Activated CD4-positive, alpha-beta T cell treated with anti-CD3 and anti-CD28 coated beads, Interleukin-2, amount 10 ng/mL, durations not matched to agents 7 days and 5 days (primary cell): ENCODE measurements at regions not wholly inside any gene's neighbourhood (a gene's known extent, or its start where the extent isn't known, plus 50 kb on each side); places are given as distances from the start of the nearest gene placed in this dataset.

Source experiments
- CTCF ChIA-PET: fragments of 350-600 bp; sonication (Branson Sonifier 250); formaldehyde crosslinking; loops from one replicate; lab custom pipeline; 2021; ENCODE audit warnings: antibody characterized with exemption; lab: Charles Lee
- POLR2A ChIA-PET: fragments of 350-600 bp; sonication (Branson Sonifier 250); formaldehyde crosslinking; loops from one replicate; lab custom pipeline; 2021; ENCODE audit warnings: antibody characterized with exemption; lab: Charles Lee
- DNase-seq: peaks from one replicate; pipeline ENCODE4 v3.0.0-alpha.2; 2020
- H3K27ac Mint-ChIP-seq: one replicate; pipeline ENCODE4 v1.8.0; 2021; ENCODE audit warnings: mild to moderate bottlenecking, moderate library complexity, mixed read lengths
- H3K27me3 Mint-ChIP-seq: one replicate; pipeline ENCODE4 v1.8.0; 2021; ENCODE audit warnings: mixed read lengths
- H3K36me3 Mint-ChIP-seq: one replicate; pipeline ENCODE4 v1.8.0; 2021; ENCODE audit warnings: low read depth, mixed read lengths
- H3K4me1 Mint-ChIP-seq: one replicate; pipeline ENCODE4 v1.8.0; 2021; ENCODE audit warnings: mixed read lengths
- H3K4me3 Mint-ChIP-seq: one replicate; pipeline ENCODE4 v1.8.0; 2021; ENCODE audit warnings: mild to moderate bottlenecking, moderate library complexity, mixed read lengths
- H3K9me3 Mint-ChIP-seq: one replicate; pipeline ENCODE4 v1.8.0; 2021; ENCODE audit warnings: mixed read lengths

DNA sequence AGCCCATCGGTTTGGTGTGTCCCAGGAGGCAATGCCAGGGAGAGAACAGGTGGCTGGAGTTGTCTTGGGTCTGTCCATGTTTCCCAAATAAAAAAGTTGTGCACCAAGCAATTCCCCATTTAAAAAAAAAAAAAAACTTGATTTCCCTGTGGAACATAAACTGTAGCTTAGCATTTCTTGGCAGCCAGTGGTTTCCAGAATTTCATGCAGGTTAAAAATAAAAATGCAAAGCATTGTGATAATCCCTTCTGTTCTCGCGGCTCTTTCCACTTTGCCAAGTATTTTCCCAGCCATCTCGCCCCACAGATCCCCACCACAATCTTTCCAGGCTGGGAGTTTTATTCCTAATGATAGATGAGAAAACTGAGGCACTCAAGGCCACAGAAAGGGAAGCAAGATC lies 51.4 kb upstream of the MSX1 start:
- H3K4me1 Mint-ChIP-seq = no peaks in the 10 kb centered on the region
- peaks cover 3% of the 10 kb centered on the region for H3K27me3 Mint-ChIP-seq
- ChIA-PET POLR2A (no interaction called here), CTCF (no interaction called here)
- no peak overlapping the region for H3K27ac Mint-ChIP-seq
- H3K9me3 Mint-ChIP-seq = peaks cover 2% of the 10 kb centered on the region
- no peaks in the 10 kb centered on the region for H3K36me3 Mint-ChIP-seq
- H3K4me3 Mint-ChIP-seq = no peak overlapping the region
- no peak for DNase-seq

DNA sequence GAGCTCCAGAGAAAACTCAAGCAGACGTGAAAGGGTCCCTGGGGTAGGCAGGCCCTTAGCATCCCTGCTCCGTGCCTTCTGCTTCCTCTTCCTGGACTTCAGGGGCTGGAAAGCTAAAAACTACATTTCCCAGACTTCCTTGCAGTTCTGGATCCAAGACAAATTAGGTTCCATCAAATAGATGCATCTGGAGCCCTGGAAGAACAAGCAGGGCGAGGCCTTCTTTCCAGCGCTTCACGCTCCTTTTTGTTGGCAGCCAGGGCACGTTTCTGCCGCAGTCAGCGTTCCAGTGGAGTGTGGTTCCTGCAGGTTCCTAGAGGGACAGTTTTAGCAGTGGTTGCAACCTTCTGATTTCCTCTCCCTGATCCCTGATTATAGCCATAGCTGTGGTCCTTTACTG lies 53.6 kb upstream of the MSX1 start:
- no peaks in the 10 kb centered on the region for H3K27me3 Mint-ChIP-seq
- ChIA-PET CTCF (no interaction called here), POLR2A (no interaction called here)
- H3K9me3 Mint-ChIP-seq = no peaks in the 10 kb centered on the region
- H3K27ac Mint-ChIP-seq = no peak overlapping the region
- H3K4me3 Mint-ChIP-seq = no peak overlapping the region
- H3K4me1 Mint-ChIP-seq = no peaks in the 10 kb centered on the region
- no peak for DNase-seq
- H3K36me3 Mint-ChIP-seq = no peaks in the 10 kb centered on the region

DNA sequence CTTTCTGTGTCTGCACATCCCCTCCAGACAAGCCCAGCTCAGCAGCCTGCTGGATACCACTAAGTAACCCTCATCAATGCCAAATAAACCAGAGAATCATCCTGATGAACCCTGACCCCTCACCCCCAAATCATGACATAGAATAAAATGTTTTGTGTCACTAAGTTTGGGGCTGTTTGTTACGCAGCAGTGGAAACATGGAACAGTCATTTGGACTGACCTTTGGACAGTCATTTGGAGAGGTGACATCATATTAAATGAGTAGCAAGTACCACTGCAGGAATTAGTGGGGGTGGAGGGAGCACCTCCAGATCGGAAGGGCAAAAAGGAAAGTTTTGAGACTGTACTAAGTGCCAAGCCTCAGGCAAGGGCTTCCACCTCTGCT lies 55.6 kb upstream of the MSX1 start:
- DNase-seq = no peak
- ChIA-PET POLR2A (no interaction called here), CTCF (no interaction called here)
- Mint-ChIP-seq H3K9me3 (no peaks in the 10 kb centered on the region), H3K4me3 (no peak overlapping the region), H3K27me3 (no peaks in the 10 kb centered on the region), H3K27ac (no peak overlapping the region), H3K4me1 (no peaks in the 10 kb centered on the region), H3K36me3 (no peaks in the 10 kb centered on the region)

DNA sequence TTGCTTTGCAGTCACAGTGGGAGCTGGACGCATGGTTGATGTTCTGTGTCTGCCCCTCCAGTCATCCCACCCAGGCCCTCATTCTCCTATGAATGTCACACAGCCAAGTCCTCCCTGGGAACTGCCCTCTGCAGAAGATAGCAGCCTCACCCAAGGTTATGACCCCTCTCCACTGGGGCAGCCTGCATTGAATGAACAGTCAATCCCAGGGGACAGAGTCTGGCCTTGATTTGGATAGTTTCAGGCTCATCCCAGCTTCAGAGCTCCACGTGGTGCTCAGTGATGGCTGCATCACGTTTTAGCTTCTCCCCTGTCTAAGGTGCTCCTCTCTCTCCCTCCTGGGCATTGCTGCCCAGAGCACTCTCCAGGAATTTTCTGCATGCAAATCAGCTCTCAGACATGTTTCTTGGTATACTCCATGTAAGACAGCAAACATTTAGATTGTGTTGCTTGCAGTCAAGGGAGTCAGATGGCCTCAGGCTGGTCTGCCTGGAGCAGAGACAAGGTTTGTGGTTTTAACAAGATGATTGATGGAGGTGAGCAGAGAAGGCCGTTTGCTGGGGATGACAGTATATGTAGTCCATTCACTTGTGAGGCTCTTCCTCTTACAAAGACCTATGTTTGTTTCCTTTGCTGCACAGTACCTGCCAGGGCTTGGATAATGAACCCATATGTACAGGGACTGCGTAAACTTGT lies 56.1 kb upstream of the MSX1 start:
- H3K27ac Mint-ChIP-seq = no peak overlapping the region
- H3K36me3 Mint-ChIP-seq = no peaks in the 10 kb centered on the region
- CTCF ChIA-PET = no interaction called here
- DNase-seq = no peak
- H3K4me3 Mint-ChIP-seq = no peak overlapping the region
- no peaks in the 10 kb centered on the region for H3K9me3 Mint-ChIP-seq
- no peaks in the 10 kb centered on the region for H3K4me1 Mint-ChIP-seq
- H3K27me3 Mint-ChIP-seq = no peaks in the 10 kb centered on the region
- POLR2A ChIA-PET = no interaction called here

DNA sequence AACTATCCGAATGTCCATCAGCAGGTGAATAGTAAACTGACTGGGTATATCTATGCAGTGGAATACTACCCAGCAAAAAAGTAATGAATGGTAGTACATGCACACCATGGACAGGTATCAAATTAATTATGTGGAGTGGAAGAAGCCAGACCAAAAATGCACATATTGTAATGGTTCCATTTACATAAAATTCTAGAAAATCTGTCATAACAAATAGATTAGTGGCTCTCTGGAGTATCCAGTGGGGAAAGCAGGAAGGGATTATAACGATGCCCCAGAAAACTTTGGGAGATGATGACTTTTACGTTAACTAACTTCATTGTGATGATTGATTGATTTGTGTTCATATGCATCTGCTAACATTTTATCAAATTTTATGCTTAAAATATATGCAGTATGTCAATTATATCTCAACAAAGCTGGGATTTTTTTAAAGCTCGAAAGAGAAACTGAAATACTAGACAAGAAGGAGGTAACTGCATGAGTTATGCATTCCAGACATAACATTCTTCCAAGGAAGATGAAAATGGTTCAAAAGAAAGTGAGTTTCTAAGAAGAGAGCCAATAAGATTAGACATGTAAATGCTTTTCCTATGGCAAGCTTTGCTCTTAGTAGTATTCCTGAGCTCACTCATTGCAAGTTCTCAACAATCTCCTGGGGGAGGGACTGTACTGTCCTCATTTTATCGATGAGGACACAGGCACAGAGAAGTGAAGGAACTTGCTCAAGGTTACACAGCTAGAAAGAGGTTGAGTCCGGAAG lies 58.6 kb upstream of the MSX1 start:
- no peak for DNase-seq
- no peak overlapping the region for H3K27ac Mint-ChIP-seq
- ChIA-PET CTCF (no interaction called here), POLR2A (no interaction called here)
- H3K4me1 Mint-ChIP-seq = no peaks in the 10 kb centered on the region
- no peaks in the 10 kb centered on the region for H3K36me3 Mint-ChIP-seq
- H3K27me3 Mint-ChIP-seq = no peaks in the 10 kb centered on the region
- no peaks in the 10 kb centered on the region for H3K9me3 Mint-ChIP-seq
- no peak overlapping the region for H3K4me3 Mint-ChIP-seq

DNA sequence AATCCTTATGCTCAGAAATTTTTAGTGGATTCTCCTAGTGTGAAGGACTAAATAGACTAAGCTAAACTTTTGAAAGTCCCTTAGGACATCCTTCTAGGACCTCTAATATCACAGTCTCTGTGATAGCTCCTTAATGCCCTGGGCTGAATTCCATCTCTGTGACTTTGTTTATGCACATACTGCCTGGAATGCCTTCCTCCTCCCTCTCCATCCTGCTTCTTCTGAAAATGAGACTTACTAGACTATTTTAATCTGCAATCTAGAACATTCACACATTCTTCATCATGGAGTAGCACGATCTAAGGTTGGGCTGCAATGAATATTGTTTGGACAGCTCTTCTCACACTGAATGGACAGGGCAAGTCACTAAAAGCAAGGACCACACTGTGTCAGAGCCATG lies 65.0 kb upstream of the MSX1 start:
- Mint-ChIP-seq H3K4me1 (no peaks in the 10 kb centered on the region), H3K9me3 (peaks cover 8% of the 10 kb centered on the region), H3K27me3 (no peaks in the 10 kb centered on the region), H3K4me3 (no peak overlapping the region), H3K36me3 (no peaks in the 10 kb centered on the region), H3K27ac (no peak overlapping the region)
- POLR2A ChIA-PET = no interaction called here
- no peak for DNase-seq
- CTCF ChIA-PET = no interaction called here

DNA sequence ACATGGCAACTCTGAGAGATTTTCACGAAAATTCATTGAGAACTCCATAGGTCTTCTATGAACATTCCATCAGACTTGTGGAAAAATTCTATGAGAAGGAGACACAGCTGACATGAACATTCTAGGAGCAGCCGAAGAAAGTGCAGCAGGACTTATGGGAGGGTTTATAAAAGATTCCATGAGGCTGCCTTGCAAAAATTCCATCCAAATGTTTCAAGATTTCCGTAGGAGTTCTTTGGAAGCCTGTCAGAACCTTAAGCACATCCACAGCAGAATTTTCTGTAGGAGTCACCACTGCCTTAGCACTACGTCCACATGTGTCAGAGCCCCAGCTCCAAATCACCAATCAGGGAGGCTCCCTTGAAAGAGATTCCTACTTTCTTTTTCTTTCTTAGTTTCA lies 67.0 kb upstream of the MSX1 start:
- no peak overlapping the region for H3K4me3 Mint-ChIP-seq
- no peaks in the 10 kb centered on the region for H3K27me3 Mint-ChIP-seq
- ChIA-PET POLR2A (no interaction called here), CTCF (interaction anchor here (0.9 kb wide), 1 partner anchor 26 kb away, joined by 3 read pairs; no protein-coding TSS in a partner anchor)
- peaks cover 21% of the 10 kb centered on the region for H3K9me3 Mint-ChIP-seq
- H3K4me1 Mint-ChIP-seq = no peaks in the 10 kb centered on the region
- H3K27ac Mint-ChIP-seq = no peak overlapping the region
- H3K36me3 Mint-ChIP-seq = no peaks in the 10 kb centered on the region
- DNase-seq = no peak

DNA sequence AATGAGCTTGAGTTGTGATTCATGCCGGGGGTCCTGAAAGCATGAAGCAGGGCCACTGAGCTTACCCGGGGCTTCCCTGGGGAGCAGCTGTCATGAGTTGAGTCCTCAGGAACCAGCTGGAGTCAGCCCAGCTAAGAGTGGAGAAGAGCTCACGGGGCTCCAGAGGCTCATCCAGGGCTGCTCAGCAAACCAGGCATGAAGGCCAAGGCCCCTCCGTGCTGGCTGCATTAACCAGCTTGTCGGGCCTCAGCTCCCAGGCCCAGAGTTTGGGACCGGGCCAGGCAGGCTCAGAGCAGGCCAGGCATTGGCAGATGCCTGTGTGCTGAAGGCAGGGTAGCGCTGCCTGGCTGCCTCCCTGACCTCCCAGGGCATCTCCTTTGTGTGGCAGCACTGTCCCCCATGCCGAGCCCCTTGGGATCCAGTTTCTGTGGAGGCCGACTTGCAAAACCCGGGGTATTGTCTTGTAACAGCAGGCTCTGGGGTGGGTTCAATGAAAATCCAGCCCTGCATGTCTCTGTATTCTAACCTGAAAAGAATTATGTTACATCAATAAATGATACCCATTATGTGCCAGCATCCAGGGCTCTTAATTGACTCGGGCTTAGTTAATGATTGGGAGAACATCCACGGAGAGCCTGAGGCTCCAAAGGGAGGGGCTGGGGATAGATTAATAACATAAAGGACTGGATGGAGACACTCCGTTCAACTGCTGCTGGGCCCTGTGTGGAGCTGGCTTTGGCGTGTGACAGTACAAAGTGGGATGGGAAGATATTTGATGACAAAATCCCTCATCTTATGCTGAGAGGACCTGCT lies 68.0 kb upstream of the MSX1 start:
- no peak for DNase-seq
- no peaks in the 10 kb centered on the region for H3K27me3 Mint-ChIP-seq
- POLR2A ChIA-PET = no interaction called here
- CTCF ChIA-PET = no interaction called here
- no peaks in the 10 kb centered on the region for H3K4me1 Mint-ChIP-seq
- no peak overlapping the region for H3K4me3 Mint-ChIP-seq
- no peak overlapping the region for H3K27ac Mint-ChIP-seq
- H3K9me3 Mint-ChIP-seq = peaks cover 21% of the 10 kb centered on the region
- H3K36me3 Mint-ChIP-seq = no peaks in the 10 kb centered on the region

DNA sequence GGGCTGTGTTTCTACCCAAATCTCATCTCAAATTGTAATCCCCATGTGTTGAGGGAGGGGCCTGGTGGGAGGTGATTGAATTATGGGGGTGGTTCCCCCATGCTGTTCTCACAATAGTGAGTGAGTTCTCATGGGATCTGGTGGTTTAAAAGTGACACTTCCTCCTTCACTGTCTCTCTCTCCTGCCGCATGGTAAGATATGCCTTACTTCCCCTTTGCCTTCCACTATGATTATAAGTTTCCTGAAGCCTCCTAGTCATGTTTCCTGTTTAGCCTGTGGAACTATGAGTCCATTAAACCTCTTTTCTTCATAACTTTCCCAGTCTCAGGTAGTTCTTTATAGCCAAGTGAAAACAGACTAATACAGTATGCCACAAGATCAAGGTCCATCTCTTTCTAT lies 70.0 kb upstream of the MSX1 start:
- Mint-ChIP-seq H3K27me3 (no peaks in the 10 kb centered on the region), H3K27ac (no peak overlapping the region), H3K4me3 (no peak overlapping the region), H3K9me3 (peaks cover 21% of the 10 kb centered on the region), H3K4me1 (no peaks in the 10 kb centered on the region), H3K36me3 (no peaks in the 10 kb centered on the region)
- DNase-seq = no peak
- POLR2A ChIA-PET = no interaction called here
- CTCF ChIA-PET = no interaction called here

DNA sequence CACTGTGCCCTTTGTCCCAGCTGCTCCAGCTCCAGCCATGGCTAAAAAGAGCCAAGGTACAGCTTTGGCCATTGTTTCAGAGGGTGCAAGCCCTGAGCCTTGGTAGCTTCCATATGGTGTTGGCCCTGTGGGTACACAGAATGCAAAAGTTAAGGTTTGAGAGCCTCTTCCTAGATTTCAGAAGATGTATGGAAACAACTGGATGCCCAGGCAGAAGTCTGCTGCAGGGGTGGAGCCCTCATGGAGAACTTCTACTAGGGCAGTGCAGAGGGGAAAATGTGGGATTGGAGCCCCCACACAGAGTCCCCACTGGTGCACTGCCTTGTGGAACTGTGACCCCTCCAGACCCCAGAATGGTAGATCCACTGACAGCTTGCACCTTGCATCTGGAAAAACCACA lies 70.9 kb upstream of the MSX1 start:
- H3K4me1 Mint-ChIP-seq = no peaks in the 10 kb centered on the region
- CTCF ChIA-PET = no interaction called here
- DNase-seq = no peak
- no peaks in the 10 kb centered on the region for H3K27me3 Mint-ChIP-seq
- no peaks in the 10 kb centered on the region for H3K36me3 Mint-ChIP-seq
- no peak overlapping the region for H3K4me3 Mint-ChIP-seq
- no peak overlapping the region for H3K27ac Mint-ChIP-seq
- POLR2A ChIA-PET = no interaction called here
- peaks cover 21% of the 10 kb centered on the region for H3K9me3 Mint-ChIP-seq

DNA sequence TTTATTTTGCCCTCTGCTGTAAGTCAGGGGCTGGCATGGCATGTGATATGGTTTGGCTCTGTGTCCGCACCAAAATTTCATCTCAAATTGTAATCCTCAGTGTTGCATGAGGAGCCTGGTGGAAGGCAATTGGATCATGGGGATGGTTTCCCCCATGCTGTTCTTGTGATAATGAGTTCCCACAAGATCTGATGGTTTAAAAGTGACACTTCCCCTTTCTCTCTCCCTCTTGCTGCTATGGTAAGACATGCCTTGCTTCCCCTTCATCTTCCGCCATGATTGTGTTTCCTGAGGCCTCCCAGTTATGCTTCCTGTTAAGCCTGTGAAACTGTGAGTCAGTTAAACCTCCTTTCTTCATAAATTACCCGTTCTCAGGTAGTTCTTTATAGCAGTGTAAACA lies 72.0 kb upstream of the MSX1 start:
- ChIA-PET POLR2A (no interaction called here), CTCF (no interaction called here)
- Mint-ChIP-seq H3K9me3 (peaks cover 21% of the 10 kb centered on the region), H3K36me3 (no peaks in the 10 kb centered on the region), H3K27me3 (no peaks in the 10 kb centered on the region), H3K4me1 (no peaks in the 10 kb centered on the region), H3K4me3 (no peak overlapping the region), H3K27ac (no peak overlapping the region)
- no peak for DNase-seq

DNA sequence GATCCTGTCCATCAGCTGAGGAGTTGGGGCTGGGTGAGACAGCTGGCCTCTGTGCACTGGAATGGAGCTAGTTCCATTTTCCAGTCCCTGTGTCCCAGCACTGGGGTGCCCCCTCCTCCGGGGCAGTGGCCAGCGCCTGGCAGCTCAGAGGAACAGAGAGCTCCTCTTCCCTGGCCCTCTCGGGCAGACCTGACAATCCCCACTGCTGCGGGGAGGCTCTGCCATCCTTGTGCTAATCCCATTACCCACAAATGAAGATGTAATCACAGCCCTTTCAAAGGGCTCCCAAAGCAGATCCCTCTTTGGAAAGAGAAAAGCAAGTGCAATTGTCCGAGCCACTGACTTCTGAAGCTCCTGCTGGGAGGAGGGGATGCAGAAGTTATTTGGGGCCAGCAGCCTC lies 75.1 kb upstream of the MSX1 start:
- H3K4me1 Mint-ChIP-seq = no peaks in the 10 kb centered on the region
- ChIA-PET POLR2A (no interaction called here), CTCF (no interaction called here)
- no peak for DNase-seq
- no peak overlapping the region for H3K4me3 Mint-ChIP-seq
- no peak overlapping the region for H3K27ac Mint-ChIP-seq
- H3K9me3 Mint-ChIP-seq = peaks cover 15% of the 10 kb centered on the region
- H3K36me3 Mint-ChIP-seq = no peaks in the 10 kb centered on the region
- H3K27me3 Mint-ChIP-seq = no peaks in the 10 kb centered on the region

DNA sequence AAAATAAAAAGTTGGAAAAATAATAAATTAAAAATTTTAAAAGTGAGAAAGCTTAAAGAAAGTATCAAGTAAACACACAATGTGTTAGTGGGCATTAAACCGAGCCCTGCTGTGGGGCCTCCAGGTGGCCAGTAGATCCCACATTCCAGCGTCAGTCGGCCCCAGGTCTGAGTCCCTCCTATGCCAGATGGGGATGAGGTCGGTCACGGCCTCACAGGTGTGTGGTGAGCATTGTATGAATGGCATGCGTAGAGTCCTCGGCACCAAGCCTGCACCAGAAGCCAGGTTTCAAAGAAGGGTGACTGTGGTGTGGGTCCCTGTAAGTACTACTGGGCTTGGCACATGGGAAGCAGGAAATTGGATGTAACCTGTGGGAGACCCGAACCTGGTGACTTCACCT lies 75.6 kb upstream of the MSX1 start:
- H3K27me3 Mint-ChIP-seq = no peaks in the 10 kb centered on the region
- no peak overlapping the region for H3K27ac Mint-ChIP-seq
- ChIA-PET POLR2A (no interaction called here), CTCF (no interaction called here)
- no peak overlapping the region for H3K4me3 Mint-ChIP-seq
- DNase-seq = no peak
- H3K36me3 Mint-ChIP-seq = no peaks in the 10 kb centered on the region
- H3K9me3 Mint-ChIP-seq = peaks cover 10% of the 10 kb centered on the region
- no peaks in the 10 kb centered on the region for H3K4me1 Mint-ChIP-seq
